ENCODE measurements at regions not wholly inside any gene's neighbourhood (a gene's known extent, or its start where the extent isn't known, plus 50 kb on each side); places are given as distances from the start of the nearest gene placed in this dataset.

DNA sequence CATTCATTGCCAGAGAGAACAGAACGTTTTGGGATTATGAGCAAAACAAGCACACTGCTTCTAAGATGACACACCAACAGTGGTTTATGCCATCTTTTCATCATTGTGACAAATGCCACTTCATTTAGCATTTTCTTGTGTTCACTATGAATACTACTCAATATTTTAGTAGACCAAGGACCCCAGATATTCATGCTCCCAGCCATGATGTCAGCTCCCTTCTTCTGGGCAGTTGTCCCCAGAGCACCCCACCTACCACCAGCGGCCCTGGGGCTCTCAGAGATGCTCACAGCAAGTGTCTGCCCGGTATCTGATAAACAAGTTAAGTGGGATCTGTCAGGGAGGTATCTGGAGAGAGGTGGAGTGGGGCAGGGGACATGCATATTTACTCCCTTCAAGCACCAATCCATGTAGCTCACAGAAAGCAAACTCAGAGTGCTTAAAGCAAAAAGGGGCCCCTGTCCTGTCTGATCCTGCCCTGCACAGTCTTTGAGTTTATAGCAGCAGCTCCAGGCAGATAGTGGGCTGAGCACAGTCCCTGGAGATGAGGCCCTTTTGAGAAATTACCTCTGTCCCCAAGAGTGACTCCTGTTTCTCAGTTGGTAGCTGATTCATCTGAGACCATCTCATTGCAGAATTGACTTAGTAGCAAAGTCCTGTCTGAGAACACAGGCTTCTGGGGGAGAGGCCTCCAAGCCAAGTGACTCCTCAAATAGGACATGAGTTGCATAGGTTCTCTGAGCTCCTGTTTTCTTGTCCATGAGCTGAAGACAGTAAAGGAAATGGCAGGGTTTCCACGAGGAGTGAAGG, 281.8 kb upstream of the KLF6 start:
- no peak for DNase-seq (ENCODE audit: low read depth in 1 of 2, low spot score in 1 of 2)

DNA sequence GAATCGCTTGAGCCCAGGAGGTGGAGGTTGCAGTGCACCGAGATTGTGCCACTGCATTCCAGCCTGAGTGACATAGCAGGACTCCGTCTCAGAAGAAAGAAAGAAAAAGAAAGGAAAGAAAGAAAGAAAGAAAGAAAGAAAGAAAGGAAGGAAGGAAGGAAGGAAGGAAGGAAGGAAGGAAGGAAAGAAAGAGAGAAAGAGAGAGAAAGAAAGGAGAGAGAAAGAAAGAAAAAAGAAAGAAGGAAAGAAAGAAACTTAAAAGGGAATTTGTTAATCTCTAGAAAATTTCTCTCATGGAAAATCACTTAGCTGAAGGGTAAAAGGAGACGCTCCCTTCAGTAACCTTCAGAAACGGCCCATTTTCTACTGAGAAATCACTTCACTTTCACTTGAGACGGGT, 279.5 kb upstream of the KLF6 start:
- DNase-seq (ENCODE audit: low read depth in 1 of 2, low spot score in 1 of 2): no peak

DNA sequence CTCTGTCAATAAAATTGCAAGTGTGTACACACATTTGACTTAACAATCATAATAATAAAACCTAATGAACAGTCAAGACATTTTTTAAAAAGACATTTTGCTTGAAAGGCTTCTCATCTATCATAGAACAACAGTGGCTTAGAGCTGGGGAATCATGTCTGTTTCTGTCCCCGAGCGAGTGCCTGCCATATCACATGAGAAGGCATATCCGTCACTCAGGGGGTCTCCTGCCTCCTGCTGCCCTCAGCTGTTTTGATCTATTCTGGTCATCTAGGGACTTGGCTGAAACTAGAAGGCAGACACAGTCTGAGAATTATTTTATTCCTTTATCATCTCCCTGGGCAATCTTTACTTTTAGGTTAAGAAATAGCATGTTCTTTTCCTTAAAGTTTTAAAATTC, 278.7 kb upstream of the KLF6 start:
- no peak for DNase-seq (ENCODE audit: low read depth in 1 of 2, low spot score in 1 of 2)

DNA sequence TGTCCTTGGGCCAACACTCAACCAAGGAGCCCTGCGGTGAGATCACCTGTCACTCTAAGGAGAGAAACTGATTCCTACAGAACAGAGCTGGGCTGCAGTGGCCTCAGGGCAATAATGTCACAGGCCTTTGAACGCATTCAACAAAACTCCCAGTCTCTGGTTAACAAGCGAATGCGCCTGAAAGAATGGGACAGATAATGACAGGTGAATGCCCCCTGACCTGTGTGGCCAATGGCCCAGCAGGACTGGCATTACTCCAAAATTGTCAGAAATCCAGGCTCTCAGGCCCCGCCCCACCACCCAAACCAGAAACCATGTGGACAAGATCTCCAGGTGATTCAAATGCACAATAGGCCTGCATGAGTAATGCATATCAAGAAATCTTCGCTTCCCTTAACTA, 277.7 kb upstream of the KLF6 start:
- DNase-seq (ENCODE audit: low read depth in 1 of 2, low spot score in 1 of 2): no peak

DNA sequence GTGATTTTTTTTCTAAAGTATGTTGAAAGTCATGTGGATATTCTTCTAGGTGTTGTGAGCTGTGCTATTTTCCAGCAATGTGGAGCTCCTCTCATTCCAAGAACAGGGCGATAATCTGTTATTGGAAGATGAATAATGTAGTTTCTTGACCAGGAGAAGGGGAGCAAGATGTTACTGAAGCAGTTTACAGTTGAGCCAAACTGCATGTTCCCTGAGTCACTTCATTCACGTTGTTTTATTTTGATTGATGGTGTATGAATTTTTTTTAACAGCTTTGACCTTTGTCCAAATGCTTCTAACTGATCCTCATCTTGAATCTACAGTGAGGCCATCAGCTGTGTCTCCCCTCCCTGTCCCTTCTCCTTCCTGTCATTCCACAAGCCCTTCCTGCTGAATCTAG, 277.1 kb upstream of the KLF6 start:
- DNase-seq (ENCODE audit: low read depth in 1 of 2, low spot score in 1 of 2): no peak

DNA sequence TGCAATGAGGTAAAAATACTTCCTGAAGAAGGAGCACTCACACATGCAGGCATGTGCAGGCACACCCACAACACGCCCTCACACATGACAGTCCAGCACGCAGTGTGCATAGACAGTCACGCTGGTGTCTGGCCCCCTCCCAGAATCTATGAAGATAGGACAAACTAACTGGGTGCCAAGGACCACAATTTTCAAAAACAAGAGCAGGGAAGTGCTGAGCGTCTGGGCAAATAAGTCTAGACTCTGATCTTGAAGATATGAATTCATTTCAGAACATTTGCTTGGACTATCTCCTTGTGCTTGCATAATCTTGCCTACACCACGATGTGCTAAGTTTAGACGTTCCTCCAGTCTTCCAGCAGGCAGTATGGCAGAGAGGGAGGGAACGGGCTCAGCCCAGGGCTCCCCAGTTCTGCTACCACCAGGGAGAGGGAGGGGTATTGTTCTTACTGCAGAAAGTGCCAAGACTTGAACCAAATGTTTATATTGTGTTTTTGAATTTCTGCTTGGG, 276.5 kb upstream of the KLF6 start:
- no peak for DNase-seq (ENCODE audit: low read depth in 1 of 2, low spot score in 1 of 2)

DNA sequence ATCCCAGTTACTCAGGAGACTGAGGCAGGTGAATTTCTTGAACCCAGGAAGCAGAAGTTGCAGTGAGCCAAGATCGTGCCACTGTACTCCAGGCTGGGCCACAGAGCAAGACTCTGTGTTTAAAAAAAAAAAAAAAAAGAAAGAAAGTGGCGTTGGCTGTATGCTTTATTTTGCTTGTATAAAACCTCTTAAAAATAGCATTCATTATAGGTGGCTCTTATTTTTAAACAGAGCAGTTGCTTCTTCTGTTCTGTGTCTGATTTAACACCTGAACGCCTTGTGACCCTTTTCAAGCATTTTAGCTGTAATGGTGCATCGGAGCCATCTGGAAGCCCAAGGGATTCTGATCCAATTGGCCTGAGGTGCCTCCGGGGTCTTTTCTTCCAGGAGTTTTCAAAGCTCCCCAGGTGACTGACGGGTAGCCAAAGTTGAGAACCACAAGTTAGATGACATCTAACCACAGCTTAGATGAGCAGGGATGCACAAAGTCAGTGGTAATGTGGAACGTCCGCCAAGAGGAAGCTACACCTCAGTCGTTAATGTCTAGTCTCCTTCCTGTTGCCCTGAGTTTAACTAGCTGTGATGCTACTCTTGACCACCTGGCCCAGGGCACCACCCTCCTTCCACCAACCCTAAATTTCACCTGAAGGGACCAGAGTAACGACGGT, 274.6 kb upstream of the KLF6 start:
- DNase-seq (ENCODE audit: low read depth in 1 of 2, low spot score in 1 of 2): no peak

DNA sequence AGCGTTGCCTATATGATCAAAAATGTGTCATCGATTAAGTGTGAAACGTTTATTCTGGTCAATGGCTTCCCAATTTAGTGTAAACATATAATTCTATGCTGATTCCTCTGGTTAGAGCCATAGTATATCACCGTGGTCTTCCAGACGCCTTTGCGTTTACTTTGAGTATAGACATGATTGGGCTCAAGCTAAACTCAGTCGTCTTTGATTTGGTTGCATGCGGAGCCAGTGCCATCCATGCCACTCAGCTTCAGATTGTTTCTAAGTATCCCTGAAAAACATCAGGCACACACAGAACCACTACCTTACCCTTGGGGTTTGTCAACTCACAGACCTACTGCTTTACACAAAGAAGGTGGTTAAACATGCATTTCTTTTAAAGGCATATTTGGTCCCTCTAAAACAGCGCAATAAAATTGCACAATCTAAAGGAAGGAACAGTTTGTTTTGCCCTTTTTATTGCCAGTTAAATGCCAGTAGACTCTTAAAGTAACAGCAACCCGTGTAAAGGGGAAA, 273.6 kb upstream of the KLF6 start:
- DNase-seq (ENCODE audit: low read depth in 1 of 2, low spot score in 1 of 2): no peak

DNA sequence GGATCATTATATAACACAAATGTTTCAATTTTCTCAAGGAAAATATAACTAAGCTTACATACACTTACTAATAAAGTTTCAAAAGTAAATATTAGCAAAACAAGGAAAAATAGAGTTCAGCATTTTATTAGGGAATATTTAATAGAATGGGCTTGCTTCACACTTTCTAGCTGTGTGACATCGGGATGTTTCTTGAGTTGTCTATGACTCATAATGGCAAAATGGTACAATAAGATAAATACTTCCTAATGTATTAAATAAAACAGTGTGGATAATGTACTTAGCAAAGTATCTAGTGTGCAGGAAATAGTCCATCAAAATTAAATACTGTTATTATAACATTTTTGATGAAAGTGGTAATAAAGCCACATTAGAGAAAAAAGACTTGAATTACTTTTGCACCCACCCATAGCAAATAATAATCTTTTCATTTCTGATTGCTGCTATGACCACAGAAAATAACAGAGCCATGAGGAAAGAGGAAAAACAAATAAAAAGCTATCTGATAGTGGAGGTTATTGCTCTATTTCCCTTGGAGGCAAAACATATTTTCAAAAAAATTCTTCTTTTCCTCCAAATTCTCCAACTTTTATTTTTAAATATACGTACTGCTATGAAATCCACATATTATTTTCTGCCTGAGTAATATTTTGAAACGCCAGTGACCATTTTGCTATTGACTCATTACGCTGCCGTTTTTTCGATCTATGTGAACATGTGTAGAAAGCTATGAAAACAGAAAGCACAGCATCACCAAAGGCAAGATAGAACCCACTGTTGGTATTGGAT, 272.9 kb upstream of the KLF6 start:
- no peak for DNase-seq (ENCODE audit: low read depth in 1 of 2, low spot score in 1 of 2)

DNA sequence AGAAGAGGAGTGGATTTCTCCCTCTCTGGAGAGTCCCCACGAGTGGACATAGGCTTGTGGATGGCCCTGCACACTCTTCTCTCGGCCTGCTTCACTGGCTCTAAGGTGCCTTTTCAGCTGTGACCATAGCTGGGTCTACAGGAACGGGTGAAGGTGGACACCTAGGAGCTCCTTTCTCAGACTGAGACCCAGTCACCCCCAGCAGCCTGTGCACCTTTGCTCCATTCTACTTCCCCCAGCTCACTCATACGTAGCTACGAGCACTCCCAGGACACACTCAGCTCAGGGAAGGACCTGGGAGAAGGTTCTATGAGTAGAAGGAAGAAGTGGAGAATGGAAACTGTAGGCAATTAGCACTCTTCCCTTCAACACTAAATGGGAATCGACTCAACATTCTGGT, 272.0 kb upstream of the KLF6 start:
- no peak for DNase-seq (ENCODE audit: low read depth in 1 of 2, low spot score in 1 of 2)

DNA sequence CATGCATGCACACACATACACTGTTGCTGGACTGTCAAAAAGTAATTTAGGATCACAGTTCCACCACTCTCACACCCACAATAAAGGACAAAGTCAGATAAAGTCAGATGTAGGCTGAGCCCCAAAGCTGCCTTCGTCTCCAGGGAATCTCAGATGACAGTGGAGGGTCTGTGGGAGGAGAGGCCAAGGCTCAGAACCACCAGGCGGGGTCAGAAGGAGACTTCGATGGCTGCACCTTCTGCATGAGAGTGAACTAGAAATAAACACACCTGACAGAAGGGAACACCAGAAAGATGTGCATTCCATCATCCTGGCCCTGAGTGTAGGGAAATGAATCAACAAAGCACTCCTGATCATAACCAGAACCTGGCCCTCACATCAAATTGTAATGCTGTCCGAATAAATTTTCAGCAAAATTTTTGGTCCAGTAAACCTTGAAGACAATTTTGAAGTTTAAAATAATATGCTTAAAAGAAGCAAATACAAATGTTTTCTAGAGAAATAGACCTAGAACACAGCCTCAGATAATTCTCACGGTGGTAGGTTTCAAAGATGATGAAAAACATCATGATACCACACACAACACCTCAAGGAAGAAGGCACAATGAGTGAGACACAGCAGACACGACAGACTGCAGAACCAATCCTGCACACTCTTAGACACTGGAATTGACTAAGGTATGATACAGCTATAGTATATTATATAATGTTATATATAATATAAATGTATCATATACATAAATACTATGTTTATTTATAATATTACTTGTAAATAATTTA, 269.8 kb upstream of the KLF6 start:
- DNase-seq (ENCODE audit: low read depth in 1 of 2, low spot score in 1 of 2): no peak

DNA sequence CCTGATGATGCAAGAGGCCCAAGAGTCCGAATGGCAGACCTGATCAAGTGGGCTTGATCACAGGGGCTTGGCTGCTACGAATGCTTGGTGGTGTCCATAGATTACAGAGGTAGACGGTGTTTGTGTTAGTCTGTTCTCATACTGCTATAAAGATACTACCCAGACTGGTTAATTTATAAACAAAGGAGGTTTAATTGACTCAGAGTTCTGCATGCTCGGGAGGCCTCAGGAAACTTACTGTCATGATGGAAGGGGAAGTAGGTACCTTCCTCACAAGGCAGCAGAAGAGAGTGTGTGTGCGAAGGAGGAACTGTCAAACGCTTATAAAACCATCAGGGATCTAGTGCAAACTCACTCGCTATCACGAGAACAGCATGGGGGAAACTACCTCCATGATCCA, 268.9 kb upstream of the KLF6 start:
- DNase-seq (ENCODE audit: low read depth in 1 of 2, low spot score in 1 of 2): no peak

DNA sequence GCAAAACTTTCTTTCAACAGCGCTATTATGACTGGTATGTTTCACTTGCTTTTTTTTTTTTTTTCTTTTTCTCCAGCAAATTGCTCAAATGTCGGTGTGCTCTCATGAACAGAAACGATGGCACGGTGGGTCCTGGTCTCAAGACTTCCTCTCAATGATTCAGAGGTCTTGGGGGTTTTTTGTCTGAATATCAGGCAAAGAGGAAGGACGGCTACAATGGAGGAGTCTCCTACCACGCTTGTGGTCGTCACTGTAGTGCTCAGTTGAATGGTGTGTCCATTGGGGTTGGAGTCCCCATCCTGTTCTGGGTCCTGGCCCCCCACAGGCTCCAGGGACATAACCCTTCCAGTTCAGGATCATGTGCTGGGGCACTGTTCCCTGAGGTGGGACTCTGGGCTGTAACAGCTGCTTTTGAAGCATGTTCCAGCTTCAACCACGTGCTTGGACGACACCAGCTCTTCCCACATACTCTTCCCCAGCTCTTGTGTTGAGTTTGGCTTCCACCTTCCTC, 266.7 kb upstream of the KLF6 start:
- no peak for DNase-seq (ENCODE audit: low read depth in 1 of 2, low spot score in 1 of 2)

DNA sequence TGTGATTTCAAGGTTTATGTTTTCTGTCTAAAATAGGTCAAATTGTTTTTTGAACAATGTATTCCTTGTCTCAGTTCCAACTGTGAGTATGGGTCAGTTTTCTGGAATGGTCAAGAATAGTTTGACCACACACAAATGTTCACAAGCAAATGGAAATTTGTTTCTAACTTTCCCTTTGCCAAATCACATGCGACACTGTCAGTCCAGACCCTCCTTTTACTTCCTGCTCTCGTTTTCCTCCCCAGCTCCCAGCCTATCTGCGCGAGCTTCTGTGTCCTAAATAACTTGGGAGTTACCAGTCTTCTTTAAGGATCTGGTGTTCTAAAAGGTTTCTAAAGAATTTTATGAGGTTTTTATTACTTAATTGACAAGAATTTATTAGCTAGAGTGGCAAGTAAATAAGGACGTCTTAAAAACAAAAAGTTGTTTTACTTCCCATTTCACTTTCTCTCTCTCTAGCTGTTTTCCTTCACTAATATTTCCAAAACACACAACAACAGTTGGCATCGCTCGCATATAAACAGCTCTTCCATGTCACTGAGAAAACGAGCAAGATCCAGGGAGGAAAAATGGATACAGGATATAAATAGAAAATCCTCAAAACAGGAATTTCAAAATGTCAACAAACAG, 266.1 kb upstream of the KLF6 start:
- no peak for DNase-seq (ENCODE audit: low read depth in 1 of 2, low spot score in 1 of 2)

DNA sequence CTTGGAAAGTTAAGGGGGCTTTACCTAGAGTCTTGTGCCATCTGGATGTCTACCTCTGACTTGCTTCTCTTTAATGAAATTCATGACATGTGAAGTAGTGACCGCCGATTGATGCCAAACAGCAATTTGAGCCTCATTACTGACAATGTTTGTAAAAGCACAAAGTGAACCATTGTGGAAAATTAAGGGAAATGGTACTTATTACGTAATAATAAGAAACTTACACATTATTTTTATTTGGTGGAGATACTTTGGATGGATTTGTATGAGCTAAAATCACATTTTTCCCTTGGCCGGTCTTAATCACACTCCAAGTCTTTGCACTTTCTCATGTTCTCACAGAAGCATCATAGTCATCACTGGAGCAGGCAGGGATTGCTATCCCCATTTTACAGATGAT, 265.1 kb upstream of the KLF6 start:
- no peak for DNase-seq (ENCODE audit: low read depth in 1 of 2, low spot score in 1 of 2)

DNA sequence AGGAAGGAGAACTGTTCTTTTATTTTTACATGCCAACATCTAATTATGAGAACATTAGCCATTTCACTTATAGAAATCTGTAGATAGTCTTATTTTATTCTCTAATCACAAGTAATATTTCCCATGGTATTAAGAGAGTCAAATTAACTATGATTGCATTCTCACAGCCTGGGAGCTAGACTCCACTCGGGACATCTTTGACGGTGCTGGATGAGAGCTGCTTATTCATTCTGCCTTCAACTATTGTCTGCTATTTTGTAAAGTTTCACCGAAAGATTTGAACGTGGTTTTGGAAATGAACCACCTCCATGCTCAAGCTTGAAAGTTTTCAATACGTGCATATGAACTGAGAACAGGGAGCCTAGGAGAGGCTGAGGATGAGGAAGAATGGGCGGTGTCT, 264.3 kb upstream of the KLF6 start:
- DNase-seq (ENCODE audit: low read depth in 1 of 2, low spot score in 1 of 2): no peak

DNA sequence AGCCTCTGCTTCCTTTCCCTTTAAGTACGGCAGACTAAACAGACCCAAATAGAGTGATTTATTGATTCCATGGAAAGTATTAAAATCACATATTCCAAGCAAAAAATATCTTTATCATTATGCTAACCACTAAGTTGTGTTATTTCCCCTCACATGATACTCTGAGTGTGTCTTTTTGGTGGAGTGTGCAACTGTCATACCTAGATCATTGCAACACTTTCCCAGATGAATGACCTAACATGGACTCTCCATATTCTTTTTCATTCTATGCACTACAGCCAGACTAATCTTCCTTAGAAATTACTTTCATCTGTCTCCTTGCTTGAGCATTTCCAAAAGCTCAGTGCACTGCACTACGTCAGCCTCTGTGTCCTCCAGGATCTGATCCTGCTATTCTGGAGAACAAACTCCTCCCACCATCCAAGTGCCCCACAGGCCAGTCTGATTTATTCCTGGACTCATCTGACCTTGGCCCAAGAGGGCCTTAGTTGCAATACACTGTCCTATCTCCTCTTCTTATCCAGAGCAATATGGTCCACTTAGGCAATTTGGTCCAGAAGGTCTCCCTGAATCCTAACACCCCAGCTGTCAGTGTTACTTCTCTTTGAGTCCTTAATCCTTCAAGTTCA, 263.3 kb upstream of the KLF6 start:
- DNase-seq (ENCODE audit: low read depth in 1 of 2, low spot score in 1 of 2): no peak

DNA sequence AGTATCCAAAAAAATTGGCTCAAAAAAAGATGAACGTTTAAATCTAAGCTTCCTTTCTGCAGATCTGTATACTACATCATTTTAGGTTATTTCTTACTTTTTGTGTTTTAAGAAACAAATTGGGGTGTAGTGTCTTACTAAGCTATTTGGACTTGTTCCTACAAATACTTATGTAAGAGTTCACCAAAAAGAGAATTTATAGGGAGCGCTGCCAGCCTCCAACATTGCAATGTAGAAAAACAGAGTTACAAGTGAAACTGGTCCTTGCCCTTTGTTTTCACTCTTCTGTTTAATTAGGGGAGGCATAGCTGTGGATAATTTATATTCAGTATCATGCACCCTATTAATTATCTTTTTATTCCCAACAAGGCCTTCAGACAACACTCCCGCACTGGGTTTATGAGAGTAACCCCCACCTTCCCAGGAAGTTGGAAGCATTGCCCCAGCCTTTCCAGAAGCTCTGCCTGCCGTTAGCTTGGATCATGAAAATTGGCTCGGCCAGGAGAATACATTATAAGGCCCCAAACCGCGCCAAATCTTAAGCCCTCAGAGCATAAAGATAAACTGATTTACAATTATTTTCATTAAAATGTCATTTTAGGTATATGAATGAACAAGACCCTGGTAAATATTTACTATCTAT, 261.8 kb upstream of the KLF6 start:
- DNase-seq (ENCODE audit: low read depth in 1 of 2, low spot score in 1 of 2): no peak

DNA sequence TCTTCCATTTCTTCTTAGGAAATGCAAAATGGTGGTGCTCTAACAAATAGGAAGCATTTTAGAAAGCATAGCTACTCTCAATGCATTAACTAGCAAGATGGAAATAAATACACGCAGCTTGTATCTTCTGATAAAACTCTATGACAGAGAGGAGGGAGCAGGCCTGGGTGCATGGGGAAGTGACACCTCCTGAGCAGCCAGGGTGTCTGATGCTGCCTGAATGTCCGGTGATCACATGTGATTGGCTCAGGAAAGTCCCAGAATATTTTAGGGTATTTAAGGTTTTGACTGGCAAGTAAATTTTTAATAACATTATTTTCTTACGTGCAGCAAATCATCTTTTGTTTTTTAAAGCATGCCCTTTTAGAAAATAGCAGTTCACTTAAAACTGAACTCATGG, 261.0 kb upstream of the KLF6 start:
- no peak for DNase-seq (ENCODE audit: low read depth in 1 of 2, low spot score in 1 of 2)

Measured in activated T-helper 1 cell treated with anti-CD3 and anti-CD28 coated beads, Interleukin-2, amount 50 U/mL, for 16 hours (primary cell).